ENCODE measurements at regions not wholly inside any gene's neighbourhood (a gene's known extent, or its start where the extent isn't known, plus 50 kb on each side); places are given as distances from the start of the nearest gene placed in this dataset.

GRCh38 chr12:28122756-28123155 lies 67.5 kb upstream of the CCDC91 start:
- no peak for TF ChIP-seq CTCF (IDR thresholded peaks at IDR 0.05)
- TF ChIP-seq POLR2A (IDR thresholded peaks at IDR 0.05): no peak
- TF ChIP-seq EP300 (IDR thresholded peaks at IDR 0.05): no peak
- no peak for TF ChIP-seq POLR2AphosphoS5 (IDR thresholded peaks at IDR 0.05)

All from upper lobe of left lung (tissue), 4 donors.